Lung (tissue), 11 donors: ENCODE measurements at regions not wholly inside any gene's neighbourhood (a gene's known extent, or its start where the extent isn't known, plus 50 kb on each side); places are given as distances from the start of the nearest gene placed in this dataset.

Experiments used
- ATAC-seq: fragments of 200-7000 bp; cut with Tn5 transposase; one replicate; pipeline ENCODE4 v1.9.1; 2020; ENCODE audit warnings: moderate number of reproducible peaks; ENCODE audit not compliant: insufficient read depth, low FRiP score
- DNase-seq, 3 donors: peaks; one replicate each; pipeline ENCODE4 v3.0.0-alpha.2; 2013 to 2017
- H3K27ac ChIP-seq, 2 donors: one replicate each; pipeline ENCODE4 v1.5.1; 2013; ENCODE audit warnings: mild to moderate bottlenecking in 2 of 2, moderate library complexity in 2 of 2, control low read depth in 1 of 2, inconsistent platforms in 1 of 2, low read depth in 1 of 2, low read length in 1 of 2
- H3K27me3 ChIP-seq, 3 donors: one replicate each; pipeline ENCODE4 v1.5.1; 2013; ENCODE audit warnings: low read length in 2 of 3; ENCODE audit not compliant: control insufficient read depth in 3 of 3, insufficient read depth in 3 of 3
- H3K36me3 ChIP-seq, 4 donors: one replicate each; pipeline ENCODE4 v1.5.1; 2013; ENCODE audit warnings: low read length in 4 of 4, mild to moderate bottlenecking in 1 of 4, moderate library complexity in 1 of 4; ENCODE audit not compliant: control insufficient read depth in 4 of 4, insufficient read depth in 4 of 4
- H3K4me1 ChIP-seq, 5 donors: one replicate each; pipeline ENCODE4 v1.5.1; 2013; ENCODE audit warnings: low read length in 5 of 5, mild to moderate bottlenecking in 2 of 5, moderate library complexity in 1 of 5; ENCODE audit not compliant: control insufficient read depth in 5 of 5, insufficient read depth in 5 of 5
- H3K4me3 ChIP-seq: one replicate; pipeline ENCODE4 v1.5.1; 2013; ENCODE audit warnings: mild to moderate bottlenecking, control low read depth, moderate library complexity
- H3K9ac ChIP-seq, 2 donors: one replicate each; pipeline ENCODE4 v1.5.1; 2013; ENCODE audit warnings: low read length in 2 of 2, control low read depth in 1 of 2; ENCODE audit not compliant: insufficient read depth in 1 of 2
- H3K9me3 ChIP-seq, 4 donors: one replicate each; pipeline ENCODE4 v1.5.1; 2013; ENCODE audit warnings: low read length in 3 of 4, mild to moderate bottlenecking in 1 of 4, moderate library complexity in 1 of 4; ENCODE audit not compliant: control insufficient read depth in 4 of 4, insufficient read depth in 3 of 4
- WGBS, 2 donors: extraction: QIAGEN DNeasy Blood & Tissue Kit; methylation state at CpG; one replicate each; pipeline ENCODE4 v1.1.7; 2013; 5-methylcytosine and 5-hydroxymethylcytosine counted together
- TF ChIP-seq, protein P1 (sequence below): IDR thresholded peaks from 2 replicates; pipeline ENCODE4 v1.5.1; 2012; ENCODE audit warnings: mild to moderate bottlenecking; ENCODE audit errors: control extremely low read depth, extremely low read depth
- donor health status: control.
- donor health status: control.
- donor health status: Bipolar disorder and iron deficiency.
- donor health status: healthy.
- donor health status: DM: yes; HTN: yes; CAD: no.

DNA sequence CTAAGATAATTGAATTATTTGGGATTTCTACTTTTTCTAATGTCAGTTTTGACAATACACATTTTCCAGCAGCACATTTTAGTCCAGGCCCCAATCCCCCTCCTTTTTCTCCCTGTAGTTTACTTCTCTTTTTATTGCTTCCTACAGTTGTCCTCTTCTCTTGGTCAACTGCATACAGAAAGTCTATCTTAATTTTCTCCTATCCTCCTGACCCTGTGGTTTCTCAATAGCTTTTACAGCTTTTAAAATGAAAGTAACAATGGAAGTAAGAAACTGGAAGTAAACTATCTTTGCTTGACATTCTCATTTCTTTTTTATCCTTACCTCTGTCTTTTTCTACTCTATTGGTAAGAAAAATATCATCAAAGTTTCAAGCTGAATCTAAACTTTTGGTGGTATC is 106.5 kb upstream of the OXGR1 start:
- DNase-seq (no peak), ATAC-seq (no peak)
- Histone ChIP-seq H3K9me3 (no peaks in the 10 kb centered on the region), H3K9ac (no peak overlapping the region), H3K27me3 (no peaks in the 10 kb centered on the region), H3K36me3 (no peaks in the 10 kb centered on the region), H3K27ac (no peak overlapping the region), H3K4me3 (no peak overlapping the region), H3K4me1 (no peaks in the 10 kb centered on the region)
- TF ChIP-seq, protein P1, sequence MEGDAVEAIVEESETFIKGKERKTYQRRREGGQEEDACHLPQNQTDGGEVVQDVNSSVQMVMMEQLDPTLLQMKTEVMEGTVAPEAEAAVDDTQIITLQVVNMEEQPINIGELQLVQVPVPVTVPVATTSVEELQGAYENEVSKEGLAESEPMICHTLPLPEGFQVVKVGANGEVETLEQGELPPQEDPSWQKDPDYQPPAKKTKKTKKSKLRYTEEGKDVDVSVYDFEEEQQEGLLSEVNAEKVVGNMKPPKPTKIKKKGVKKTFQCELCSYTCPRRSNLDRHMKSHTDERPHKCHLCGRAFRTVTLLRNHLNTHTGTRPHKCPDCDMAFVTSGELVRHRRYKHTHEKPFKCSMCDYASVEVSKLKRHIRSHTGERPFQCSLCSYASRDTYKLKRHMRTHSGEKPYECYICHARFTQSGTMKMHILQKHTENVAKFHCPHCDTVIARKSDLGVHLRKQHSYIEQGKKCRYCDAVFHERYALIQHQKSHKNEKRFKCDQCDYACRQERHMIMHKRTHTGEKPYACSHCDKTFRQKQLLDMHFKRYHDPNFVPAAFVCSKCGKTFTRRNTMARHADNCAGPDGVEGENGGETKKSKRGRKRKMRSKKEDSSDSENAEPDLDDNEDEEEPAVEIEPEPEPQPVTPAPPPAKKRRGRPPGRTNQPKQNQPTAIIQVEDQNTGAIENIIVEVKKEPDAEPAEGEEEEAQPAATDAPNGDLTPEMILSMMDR, result no peak

DNA sequence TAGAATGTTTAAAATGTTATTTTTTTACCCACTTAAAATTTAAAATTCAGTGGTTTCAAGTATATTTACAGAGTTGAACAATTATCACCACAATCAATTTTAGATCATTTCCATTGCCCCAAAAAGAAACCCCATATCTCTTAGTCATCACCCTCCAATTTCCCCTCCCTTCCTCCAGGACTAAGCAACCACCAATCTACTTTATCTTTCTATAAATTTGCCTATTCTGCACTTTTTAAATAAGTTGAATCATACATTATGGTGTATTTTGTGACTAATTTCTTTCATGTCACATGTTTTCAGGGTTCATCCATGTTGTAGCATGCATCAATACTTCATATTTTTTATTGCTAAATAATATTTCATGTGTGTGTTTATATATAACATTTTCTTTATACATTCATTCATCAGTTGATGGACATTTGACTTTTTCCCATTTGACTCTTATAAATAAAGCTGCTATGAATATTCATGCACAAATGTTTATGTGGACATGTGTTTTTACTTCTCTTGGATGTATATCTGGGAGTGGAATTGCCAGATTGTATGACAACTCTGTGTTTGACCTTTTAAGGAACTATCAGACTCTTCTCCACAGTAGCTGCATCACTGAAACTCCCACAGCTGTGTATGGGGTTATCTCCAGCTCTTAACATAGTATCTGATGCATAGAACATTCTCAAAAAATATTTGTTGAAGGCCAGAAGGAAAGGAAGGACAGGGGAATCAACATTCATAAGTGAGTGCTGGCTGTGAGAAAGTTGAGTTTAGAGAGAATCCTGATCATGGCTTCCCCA is 107.8 kb upstream of the OXGR1 start:
- Histone ChIP-seq H3K4me1 (no peaks in the 10 kb centered on the region), H3K27ac (no peak overlapping the region), H3K4me3 (no peak overlapping the region), H3K9ac (no peak overlapping the region), H3K9me3 (no peaks in the 10 kb centered on the region), H3K36me3 (no peaks in the 10 kb centered on the region), H3K27me3 (no peaks in the 10 kb centered on the region)
- TF ChIP-seq, protein P1, result no peak
- DNase-seq (no peak), ATAC-seq (no peak)

DNA sequence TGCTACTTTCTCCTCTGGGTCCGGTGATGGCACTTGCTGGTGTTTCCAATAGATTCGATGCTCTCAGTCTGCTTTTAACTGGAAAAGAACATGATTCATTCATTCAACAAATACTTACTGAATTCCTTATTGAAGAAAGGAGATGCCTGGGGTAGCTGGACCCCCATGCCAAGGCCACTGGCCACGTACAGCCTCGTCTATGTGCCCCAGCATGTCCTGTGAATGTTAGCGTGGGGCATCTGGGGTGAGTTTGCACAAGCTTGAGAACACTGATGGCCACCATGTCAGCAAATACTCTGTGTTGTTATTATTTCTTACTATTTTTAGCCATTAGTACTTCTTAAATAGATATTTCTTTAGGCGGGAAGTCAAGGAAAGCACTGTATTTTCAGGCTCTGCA is 112.0 kb upstream of the OXGR1 start:
- no peaks in the 10 kb centered on the region for H3K9me3 ChIP-seq
- 83 to 86% methylated on average over 6 of the region's 6 CpGs for WGBS, 2 donors
- peaks cover 0 to 34% (median 11%) of the 10 kb centered on the region in 5 donors for H3K4me1 ChIP-seq
- DNase-seq (no peak), ATAC-seq (no peak)
- TF ChIP-seq, protein P1, result no peak
- H3K27me3 ChIP-seq, result no peaks in the 10 kb centered on the region
- no peak overlapping the region for H3K9ac ChIP-seq
- H3K4me3 ChIP-seq, result no peak overlapping the region
- H3K27ac ChIP-seq, result no peak overlapping the region
- H3K36me3 ChIP-seq, result no peaks in the 10 kb centered on the region
